Retinal pigment epithelial cell (primary cell): ENCODE measurements at regions not wholly inside any gene's neighbourhood (a gene's known extent, or its start where the extent isn't known, plus 50 kb on each side); places are given as distances from the start of the nearest gene placed in this dataset.

Source experiments
- DNase-seq: peaks from one replicate; pipeline ENCODE4 v3.0.0-alpha.2; 2010; ENCODE audit warnings: low read depth
- H3K4me3 ChIP-seq: 2 replicates; pipeline ENCODE4 v1.5.1; 2011; ENCODE audit warnings: mild to moderate bottlenecking, low read length, control low read depth, moderate library complexity
- TF ChIP-seq, protein P1 (sequence below): conservative IDR thresholded peaks from 2 replicates; pipeline ENCODE4 v1.5.1; 2011; ENCODE audit warnings: low read depth, low read length, control low read depth, inconsistent platforms

DNA sequence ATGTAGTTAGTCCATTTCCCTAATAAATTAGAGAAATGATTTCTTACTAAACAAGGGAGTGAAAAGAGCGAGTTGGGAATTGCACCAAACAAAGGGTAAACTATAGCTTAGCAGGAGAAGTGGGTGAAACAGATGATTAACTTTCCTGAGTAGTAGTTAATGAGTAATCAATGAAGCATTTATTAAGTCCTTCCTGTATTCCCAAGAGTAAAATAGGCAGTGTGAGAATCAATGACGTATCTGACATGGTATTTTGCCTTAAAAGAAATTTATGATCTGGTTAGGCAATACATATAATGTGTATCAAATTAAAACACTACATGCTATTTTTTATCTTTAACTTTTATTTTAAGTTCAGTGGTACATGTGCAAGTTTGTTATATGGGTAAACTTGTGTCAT lies 142.8 kb downstream of the KLF5 start:
- TF ChIP-seq, protein P1, sequence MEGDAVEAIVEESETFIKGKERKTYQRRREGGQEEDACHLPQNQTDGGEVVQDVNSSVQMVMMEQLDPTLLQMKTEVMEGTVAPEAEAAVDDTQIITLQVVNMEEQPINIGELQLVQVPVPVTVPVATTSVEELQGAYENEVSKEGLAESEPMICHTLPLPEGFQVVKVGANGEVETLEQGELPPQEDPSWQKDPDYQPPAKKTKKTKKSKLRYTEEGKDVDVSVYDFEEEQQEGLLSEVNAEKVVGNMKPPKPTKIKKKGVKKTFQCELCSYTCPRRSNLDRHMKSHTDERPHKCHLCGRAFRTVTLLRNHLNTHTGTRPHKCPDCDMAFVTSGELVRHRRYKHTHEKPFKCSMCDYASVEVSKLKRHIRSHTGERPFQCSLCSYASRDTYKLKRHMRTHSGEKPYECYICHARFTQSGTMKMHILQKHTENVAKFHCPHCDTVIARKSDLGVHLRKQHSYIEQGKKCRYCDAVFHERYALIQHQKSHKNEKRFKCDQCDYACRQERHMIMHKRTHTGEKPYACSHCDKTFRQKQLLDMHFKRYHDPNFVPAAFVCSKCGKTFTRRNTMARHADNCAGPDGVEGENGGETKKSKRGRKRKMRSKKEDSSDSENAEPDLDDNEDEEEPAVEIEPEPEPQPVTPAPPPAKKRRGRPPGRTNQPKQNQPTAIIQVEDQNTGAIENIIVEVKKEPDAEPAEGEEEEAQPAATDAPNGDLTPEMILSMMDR, result no peak
- H3K4me3 ChIP-seq, result no peak overlapping the region
- no peak for DNase-seq

DNA sequence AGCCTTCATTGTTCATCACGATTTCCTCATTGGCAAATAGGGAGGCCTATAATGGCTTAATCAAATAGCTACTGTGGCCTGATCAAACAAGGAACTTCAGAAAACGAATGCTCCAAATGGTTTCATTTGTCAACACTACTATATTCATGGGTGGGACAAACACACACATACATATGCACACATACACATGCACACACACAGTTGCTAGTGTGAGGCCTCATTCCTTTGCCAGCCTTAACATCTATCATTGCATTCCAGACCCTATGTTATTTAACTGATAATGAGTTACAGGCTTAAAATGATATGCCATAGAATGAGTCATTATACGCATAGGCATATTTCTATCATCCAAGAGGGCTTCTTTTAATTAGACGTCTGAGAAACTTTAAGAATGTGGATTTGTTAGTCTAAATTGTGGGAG lies 140.2 kb downstream of the KLF5 start:
- H3K4me3 ChIP-seq, result no peak overlapping the region
- no peak for DNase-seq
- TF ChIP-seq, protein P1, result no peak

DNA sequence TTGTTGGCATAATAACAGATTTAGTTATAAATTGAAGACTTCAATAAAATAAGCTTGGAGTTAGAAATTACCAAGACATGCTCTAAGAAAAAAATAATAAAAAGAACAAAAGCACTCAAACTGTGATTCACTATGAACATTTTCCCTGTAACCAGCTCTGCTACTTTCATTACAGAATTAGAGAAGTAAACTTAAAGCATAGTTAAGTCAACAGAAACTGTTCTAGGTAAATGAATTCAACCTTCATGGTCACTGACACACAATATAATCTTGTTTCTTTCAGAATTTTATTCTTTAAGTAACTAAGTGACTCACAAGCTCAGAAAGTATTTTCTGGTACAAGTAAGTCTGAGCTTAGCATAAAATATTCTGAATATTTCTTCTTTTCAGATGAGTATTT lies 136.3 kb downstream of the KLF5 start:
- DNase-seq, result no peak
- TF ChIP-seq, protein P1, result no peak
- H3K4me3 ChIP-seq, result no peak overlapping the region

DNA sequence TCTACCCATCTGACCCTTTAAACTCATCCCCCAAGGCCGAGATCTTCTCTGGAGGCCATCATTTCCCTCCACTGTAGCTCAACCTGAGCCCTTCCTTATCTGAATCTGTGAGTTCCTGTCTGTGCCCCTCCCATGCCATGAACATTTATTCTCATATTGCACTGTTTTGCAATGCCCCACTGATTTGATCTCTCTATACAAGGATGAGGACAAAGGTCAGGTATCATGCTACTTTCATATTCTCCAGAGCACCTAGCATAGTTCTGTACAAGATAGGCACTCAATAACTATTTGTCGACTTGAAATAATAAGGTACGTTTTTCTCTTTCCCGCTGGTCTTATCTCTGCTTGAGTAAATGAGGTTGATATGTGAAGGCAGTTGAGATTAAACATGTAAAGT lies 135.5 kb downstream of the KLF5 start:
- no peak overlapping the region for H3K4me3 ChIP-seq
- no peak for DNase-seq
- TF ChIP-seq, protein P1, result no peak

DNA sequence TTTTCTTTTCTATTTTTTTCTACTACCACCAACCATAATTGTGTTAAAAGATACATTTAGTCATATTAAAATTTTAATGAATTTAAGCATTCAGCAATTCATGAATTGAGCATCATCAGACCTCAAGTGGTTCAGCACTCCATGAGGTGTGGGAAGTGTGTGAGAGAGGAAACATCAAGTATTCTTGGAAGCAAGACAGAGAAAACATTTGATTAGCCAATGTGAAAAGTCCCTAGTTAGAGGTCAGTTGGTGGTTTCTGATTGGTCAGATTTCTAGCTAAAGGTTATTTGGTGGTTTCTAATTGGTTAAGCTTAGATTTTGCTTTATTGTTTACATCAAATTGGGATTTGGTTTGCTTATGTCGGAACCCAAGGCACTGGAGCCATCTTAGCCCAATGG lies 134.7 kb downstream of the KLF5 start:
- no peak for DNase-seq
- TF ChIP-seq, protein P1, result no peak
- no peak overlapping the region for H3K4me3 ChIP-seq

DNA sequence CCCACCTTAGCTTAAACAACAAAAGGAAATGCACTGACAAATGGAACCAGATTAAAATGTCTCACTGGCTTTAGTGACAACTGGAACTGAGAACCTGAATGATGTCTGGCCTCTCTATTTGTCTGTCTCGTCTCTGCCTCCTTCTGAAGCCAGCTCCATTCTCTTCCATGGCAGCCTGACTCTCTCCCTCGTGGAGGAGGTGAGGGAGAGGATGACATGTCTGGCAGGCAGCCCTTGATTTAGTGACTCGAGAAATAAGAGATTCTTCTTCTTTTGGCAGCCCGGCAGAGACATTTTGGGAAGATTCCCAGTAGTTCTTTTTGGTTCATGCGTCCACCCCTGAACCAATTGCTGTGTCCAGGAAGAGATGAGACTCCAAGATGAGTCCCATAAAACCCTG lies 131.7 kb downstream of the KLF5 start:
- DNase-seq, result no peak
- TF ChIP-seq, protein P1, result no peak
- H3K4me3 ChIP-seq, result no peak overlapping the region

DNA sequence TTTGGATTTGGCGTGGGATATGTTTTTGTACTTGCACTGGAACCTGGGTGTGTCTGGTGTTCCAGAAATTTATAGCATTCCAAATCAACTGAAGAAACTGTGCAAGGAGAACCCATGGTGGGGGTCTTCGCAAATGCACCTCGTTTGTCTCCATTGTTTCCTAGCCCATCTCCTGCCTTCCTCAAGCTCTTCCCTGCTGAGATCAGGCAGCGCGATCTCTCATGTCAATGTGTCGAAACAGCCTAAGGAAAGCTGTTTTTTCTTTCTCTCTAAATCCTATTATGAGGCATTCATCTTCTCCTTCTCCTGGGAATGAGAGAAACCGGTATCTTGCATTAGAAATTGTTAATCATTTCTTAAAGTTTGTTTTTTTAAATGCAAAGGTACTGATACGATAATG lies 131.0 kb downstream of the KLF5 start:
- TF ChIP-seq, protein P1, result no peak
- H3K4me3 ChIP-seq, result no peak overlapping the region
- no peak for DNase-seq
